ENCODE measurements at regions not wholly inside any gene's neighbourhood (a gene's known extent, or its start where the extent isn't known, plus 50 kb on each side); places are given as distances from the start of the nearest gene placed in this dataset.

DNA sequence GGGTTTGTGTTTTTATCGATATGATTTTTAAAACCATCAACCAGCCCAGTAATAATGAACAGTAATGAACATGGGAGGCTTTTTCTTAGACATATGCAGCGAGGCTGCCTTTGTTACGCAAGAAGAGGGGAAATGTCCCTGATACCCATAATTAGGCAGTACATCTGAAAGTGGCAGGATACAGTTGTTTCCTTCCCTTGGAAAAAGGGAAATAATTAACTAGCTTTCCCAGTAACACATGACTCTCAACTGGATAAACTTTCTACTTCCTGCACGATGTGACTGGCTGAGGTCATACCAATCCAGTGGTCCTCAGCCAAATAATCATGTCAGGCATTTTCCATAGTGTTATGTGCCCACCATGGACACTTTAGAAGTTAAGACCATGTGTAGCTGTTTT is 431.6 kb upstream of the C9orf72 start:
- TF ChIP-seq CTCF (IDR thresholded peaks at IDR 0.05) (no peak), POLR2A (IDR thresholded peaks at IDR 0.05) (no peak)

Data from testis (tissue), 2 donors.